Karpas-422 (cell line): ENCODE measurements at regions not wholly inside any gene's neighbourhood (a gene's known extent, or its start where the extent isn't known, plus 50 kb on each side); places are given as distances from the start of the nearest gene placed in this dataset.

Experiments
- DNase-seq: peaks from one replicate; pipeline ENCODE4 v3.0.0-alpha.2; 2015
- H2AFZ ChIP-seq: fragments of 200-600 bp; sonication (generic); 2 replicates; pipeline ENCODE4 v1.6.1; 2014; ENCODE audit warnings: antibody characterized with exemption, low read length, mixed read lengths
- H3K27ac ChIP-seq: fragments of 200-600 bp; sonication (generic); 2 replicates; pipeline ENCODE4 v1.5.1; 2014; ENCODE audit warnings: mild to moderate bottlenecking, low read length, moderate library complexity
- H3K27me3 ChIP-seq: fragments of 200-600 bp; sonication (generic); 2 replicates; pipeline ENCODE4 v1.6.1; 2014; ENCODE audit warnings: low read length, mixed read lengths
- H3K36me3 ChIP-seq: fragments of 200-600 bp; sonication (generic); 2 replicates; pipeline ENCODE4 v1.6.1; 2014; ENCODE audit warnings: low read length, mixed read lengths; ENCODE audit not compliant: insufficient read depth
- H3K4me1 ChIP-seq: fragments of 200-600 bp; sonication (generic); 2 replicates; pipeline ENCODE4 v1.6.1; 2014; ENCODE audit warnings: mild to moderate bottlenecking, low read length, mixed read lengths
- H3K4me2 ChIP-seq: fragments of 200-600 bp; sonication (generic); 2 replicates; pipeline ENCODE4 v1.6.1; 2014; ENCODE audit warnings: low read length, low read depth, mild to moderate bottlenecking; ENCODE audit not compliant: poor library complexity, severe bottlenecking
- H3K4me3 ChIP-seq: fragments of 200-600 bp; sonication (generic); 2 replicates; pipeline ENCODE4 v1.5.1; 2014; ENCODE audit warnings: mild to moderate bottlenecking, antibody characterized with exemption, low read length, mixed read lengths
- H3K79me2 ChIP-seq: fragments of 200-600 bp; sonication (generic); 2 replicates; pipeline ENCODE4 v1.6.1; 2014; ENCODE audit warnings: mild to moderate bottlenecking, low read length, mixed read lengths
- H3K9ac ChIP-seq: fragments of 200-600 bp; sonication (generic); 2 replicates; pipeline ENCODE4 v1.6.0; 2014; ENCODE audit warnings: low read length
- H3K9me2 ChIP-seq: fragments of 200-600 bp; sonication (generic), shearing (Covaris generic); replicated peaks from 2 replicates; pipeline ENCODE4 v1.6.0; 2014; ENCODE audit warnings: mild to moderate bottlenecking, low read length, moderate library complexity; ENCODE audit not compliant: insufficient read depth
- H3K9me3 ChIP-seq: fragments of 300-700, 200-600 bp; sonication (generic); 2 replicates; pipeline ENCODE4 v1.6.1; 2014; ENCODE audit warnings: low read length, mixed read lengths
- H4K20me1 ChIP-seq: fragments of 200-600 bp; sonication (generic); 2 replicates; pipeline ENCODE4 v1.6.1; 2014; ENCODE audit warnings: mild to moderate bottlenecking, antibody characterized with exemption, low read length, low read depth; ENCODE audit not compliant: insufficient read depth

DNA sequence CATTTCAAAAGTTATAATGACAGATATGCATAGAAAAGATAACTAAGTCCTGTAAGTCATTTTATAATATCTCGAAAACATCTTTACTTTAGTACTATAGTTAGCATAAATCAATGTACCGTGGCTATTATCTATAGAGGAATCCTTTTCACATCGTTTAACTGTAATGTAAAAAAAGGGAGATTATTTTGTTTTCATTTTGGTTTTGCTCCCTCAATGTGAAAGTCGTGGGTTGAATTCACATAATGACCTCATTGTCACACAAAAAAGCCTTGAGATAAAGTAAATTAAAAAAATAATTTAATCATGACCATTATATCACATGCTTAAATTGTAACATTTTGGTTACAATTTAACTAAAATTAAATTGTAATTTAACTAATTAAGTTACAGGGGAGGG, 560.5 kb upstream of the POT1 start:
- Histone ChIP-seq H4K20me1 (no peaks in the 10 kb centered on the region), H3K36me3 (no peaks in the 10 kb centered on the region), H3K79me2 (no peaks in the 10 kb centered on the region), H3K27me3 (no peaks in the 10 kb centered on the region), H3K9ac (no peak overlapping the region), H3K4me1 (no peaks in the 10 kb centered on the region), H3K9me3 (0 out of 2 replicates have a peak, but pooled peaks cover 5% of the 10 kb centered on the region), H3K4me3 (no peak overlapping the region), H2AFZ (no peak overlapping the region), H3K9me2 (no peaks in the 10 kb centered on the region), H3K4me2 (no peak overlapping the region), H3K27ac (no peak overlapping the region)
- no peak for DNase-seq

DNA sequence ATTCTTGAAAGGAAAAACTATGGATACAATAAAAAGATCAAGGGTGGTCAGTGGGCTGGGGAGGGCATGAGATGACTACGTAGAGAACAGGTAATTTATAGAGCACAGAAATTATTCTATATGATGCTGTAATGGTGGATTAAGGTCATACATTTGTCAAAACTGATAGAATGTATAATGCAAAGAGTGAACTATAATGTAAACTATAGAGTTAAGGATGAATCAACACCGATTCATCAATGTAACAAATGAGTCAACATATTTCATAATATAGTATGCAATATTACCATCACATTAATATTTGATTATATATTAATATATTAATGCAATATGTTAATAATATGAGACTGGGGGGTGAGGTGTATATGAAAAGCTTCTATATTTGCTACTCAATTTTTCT, 555.6 kb upstream of the POT1 start:
- H2AFZ ChIP-seq = no peak overlapping the region
- no peaks in the 10 kb centered on the region for H4K20me1 ChIP-seq
- no peaks in the 10 kb centered on the region for H3K27me3 ChIP-seq
- no peak overlapping the region for H3K27ac ChIP-seq
- no peaks in the 10 kb centered on the region for H3K79me2 ChIP-seq
- H3K9me2 ChIP-seq = no peaks in the 10 kb centered on the region
- no peak overlapping the region for H3K9ac ChIP-seq
- no peak overlapping the region for H3K4me3 ChIP-seq
- no peak for DNase-seq
- no peak overlapping the region for H3K4me2 ChIP-seq
- no peaks in the 10 kb centered on the region for H3K4me1 ChIP-seq
- no peaks in the 10 kb centered on the region for H3K36me3 ChIP-seq
- H3K9me3 ChIP-seq = peaks cover 12% of the 10 kb centered on the region; the same call in 1 of the 2 replicates

DNA sequence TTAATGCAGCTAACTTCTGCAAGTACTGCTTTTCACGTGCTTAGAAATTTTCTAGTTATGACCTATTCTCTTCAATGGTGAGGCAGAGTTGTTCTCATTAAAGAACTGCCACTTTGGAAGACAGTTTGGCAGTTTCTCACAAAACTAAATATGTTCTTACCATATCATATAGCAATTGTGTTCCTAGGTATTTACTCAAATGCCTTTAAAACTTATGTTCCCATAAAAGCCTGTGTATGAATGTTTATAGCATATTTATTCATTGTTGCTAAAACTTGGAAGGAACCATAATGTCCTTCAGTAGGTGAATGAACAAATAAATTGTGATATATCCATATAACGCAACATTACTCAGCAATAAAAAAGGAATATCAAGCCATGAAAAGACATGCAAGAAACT, 555.1 kb upstream of the POT1 start:
- Histone ChIP-seq H3K4me3 (no peak overlapping the region), H3K27ac (no peak overlapping the region), H3K79me2 (no peaks in the 10 kb centered on the region), H3K4me2 (no peak overlapping the region), H3K9me3 (peaks cover 12% of the 10 kb centered on the region; the same call in 1 of the 2 replicates), H4K20me1 (no peaks in the 10 kb centered on the region), H3K9me2 (no peaks in the 10 kb centered on the region), H3K9ac (no peak overlapping the region), H3K4me1 (no peaks in the 10 kb centered on the region), H3K27me3 (no peaks in the 10 kb centered on the region), H2AFZ (no peak overlapping the region), H3K36me3 (no peaks in the 10 kb centered on the region)
- no peak for DNase-seq

DNA sequence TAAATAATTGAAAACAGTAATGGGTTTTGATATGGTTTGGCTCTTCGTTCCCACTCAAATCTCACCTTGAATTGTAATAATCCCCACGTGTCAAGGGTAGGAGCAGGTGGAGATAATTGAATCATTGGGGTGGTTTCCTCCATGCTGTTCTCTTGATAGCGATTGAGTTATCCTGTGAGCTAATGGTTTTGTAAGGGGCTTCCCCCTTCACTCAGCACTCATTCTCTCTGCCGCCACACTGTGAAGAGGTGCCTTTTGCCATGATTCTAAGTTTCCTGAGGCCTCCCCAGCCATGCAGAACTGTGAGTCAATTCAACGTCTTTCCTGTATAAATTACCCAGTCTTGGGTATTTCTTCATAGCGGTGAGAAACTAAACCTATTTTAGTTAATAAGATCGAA, 551.7 kb upstream of the POT1 start:
- no peak overlapping the region for H2AFZ ChIP-seq
- no peak for DNase-seq
- no peaks in the 10 kb centered on the region for H3K27me3 ChIP-seq
- H3K4me1 ChIP-seq = no peaks in the 10 kb centered on the region
- H3K9me3 ChIP-seq = peaks cover 7% of the 10 kb centered on the region
- no peak overlapping the region for H3K4me3 ChIP-seq
- H4K20me1 ChIP-seq = no peaks in the 10 kb centered on the region
- no peaks in the 10 kb centered on the region for H3K79me2 ChIP-seq
- H3K27ac ChIP-seq = no peak overlapping the region
- no peak overlapping the region for H3K9ac ChIP-seq
- no peaks in the 10 kb centered on the region for H3K9me2 ChIP-seq
- no peak overlapping the region for H3K4me2 ChIP-seq
- H3K36me3 ChIP-seq = no peaks in the 10 kb centered on the region

DNA sequence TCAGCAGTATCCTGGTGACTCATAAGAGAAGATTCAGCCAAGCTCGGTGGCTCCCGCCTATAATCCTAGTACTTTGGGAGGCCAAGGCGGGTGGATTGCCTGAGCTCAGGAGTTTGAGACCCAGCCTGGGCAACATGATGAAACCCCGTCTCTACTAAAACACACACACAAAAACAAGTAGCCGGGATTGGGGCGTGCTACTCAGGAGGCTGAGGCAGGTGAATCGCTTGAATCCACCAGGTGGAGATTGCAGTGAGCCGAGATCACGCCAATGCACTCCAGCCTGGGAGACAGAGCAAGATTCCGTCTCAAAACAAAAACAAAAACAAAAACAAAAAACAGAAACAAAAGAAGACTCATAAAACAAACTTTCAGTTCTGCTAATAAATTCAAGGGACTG, 551.1 kb upstream of the POT1 start:
- Histone ChIP-seq H3K27me3 (no peaks in the 10 kb centered on the region), H3K79me2 (no peaks in the 10 kb centered on the region), H2AFZ (no peak overlapping the region), H3K9me2 (no peaks in the 10 kb centered on the region), H3K9ac (no peak overlapping the region), H3K9me3 (peaks cover 10% of the 10 kb centered on the region), H4K20me1 (no peaks in the 10 kb centered on the region), H3K36me3 (no peaks in the 10 kb centered on the region), H3K4me3 (no peak overlapping the region), H3K4me1 (no peaks in the 10 kb centered on the region), H3K4me2 (no peak overlapping the region), H3K27ac (no peak overlapping the region)
- DNase-seq = no peak

DNA sequence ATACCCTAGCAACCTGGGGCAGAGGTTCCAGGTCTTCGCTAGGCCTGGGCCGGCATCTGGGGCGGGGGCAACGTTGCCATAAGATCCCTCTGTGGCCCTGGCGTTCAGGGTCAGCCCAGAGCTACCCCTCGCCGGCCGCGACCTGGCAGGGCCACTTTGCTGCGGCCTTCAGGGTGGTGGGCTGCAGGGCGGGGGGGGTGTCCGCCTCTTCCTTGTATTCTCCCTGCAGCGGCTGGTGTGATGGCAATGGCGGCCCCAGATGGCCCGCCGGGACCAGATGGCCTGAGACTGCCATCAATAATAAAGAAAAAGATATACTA, 539.2 kb upstream of the POT1 start:
- Histone ChIP-seq H3K9ac (no peak overlapping the region), H3K4me1 (no peaks in the 10 kb centered on the region), H3K9me3 (peaks cover 10% of the 10 kb centered on the region; the same call in 1 of the 2 replicates), H3K79me2 (no peaks in the 10 kb centered on the region), H3K4me2 (no peak overlapping the region), H4K20me1 (no peaks in the 10 kb centered on the region), H3K4me3 (no peak overlapping the region), H3K36me3 (no peaks in the 10 kb centered on the region), H3K27me3 (no peaks in the 10 kb centered on the region), H2AFZ (no peak overlapping the region), H3K9me2 (no peaks in the 10 kb centered on the region), H3K27ac (no peak overlapping the region)
- no peak for DNase-seq

DNA sequence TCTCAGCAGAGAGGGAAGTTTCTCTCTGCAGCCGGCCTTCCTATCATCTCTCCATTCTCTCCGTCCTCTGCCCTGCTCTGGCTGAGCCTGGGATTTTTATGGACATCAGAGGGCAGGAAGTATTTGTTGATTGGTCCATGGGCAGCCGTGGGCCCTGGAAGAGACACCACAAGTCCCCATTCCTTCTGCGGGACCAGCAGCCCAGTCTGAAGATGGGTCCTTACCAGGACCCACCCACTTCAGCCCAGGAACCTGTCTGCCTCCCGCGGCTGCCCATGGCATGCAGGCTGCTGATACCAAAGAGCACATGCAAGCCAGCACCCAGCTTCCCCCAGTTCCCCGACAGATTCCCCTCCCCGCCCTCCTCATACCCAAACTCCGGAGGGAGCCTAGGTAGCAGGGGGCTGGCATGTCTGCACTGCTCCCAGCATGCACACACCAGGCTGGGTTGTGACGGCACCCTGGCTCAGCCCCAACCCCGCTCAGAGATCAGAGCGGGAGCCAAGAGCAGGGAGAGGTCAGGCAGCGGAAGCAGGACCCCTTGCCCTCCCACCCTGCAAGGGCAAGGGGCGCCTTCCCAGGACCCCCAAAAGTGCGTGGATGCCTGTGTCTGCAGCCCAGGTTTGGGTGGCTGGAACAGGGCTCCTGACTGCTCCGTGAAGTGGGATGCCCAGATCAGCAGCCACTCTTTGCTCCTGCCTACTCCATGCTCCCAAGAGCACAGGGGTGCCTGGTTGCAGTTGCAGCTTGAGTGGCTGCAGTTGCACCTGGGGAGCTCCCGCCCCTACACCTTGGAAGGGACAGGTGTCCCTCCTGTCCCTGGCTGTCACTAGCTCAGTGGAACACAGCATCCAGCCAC, 538.6 kb upstream of the POT1 start:
- peak; percentile 16 for DNase-seq
- Histone ChIP-seq H3K27ac (no peak overlapping the region), H3K4me2 (no peak overlapping the region), H3K9me2 (no peaks in the 10 kb centered on the region), H3K27me3 (no peaks in the 10 kb centered on the region), H2AFZ (no peak overlapping the region), H4K20me1 (no peaks in the 10 kb centered on the region), H3K4me3 (no peak overlapping the region), H3K9ac (no peak overlapping the region), H3K9me3 (peaks cover 8% of the 10 kb centered on the region; the same call in 1 of the 2 replicates), H3K36me3 (no peaks in the 10 kb centered on the region), H3K79me2 (no peaks in the 10 kb centered on the region), H3K4me1 (no peaks in the 10 kb centered on the region)

DNA sequence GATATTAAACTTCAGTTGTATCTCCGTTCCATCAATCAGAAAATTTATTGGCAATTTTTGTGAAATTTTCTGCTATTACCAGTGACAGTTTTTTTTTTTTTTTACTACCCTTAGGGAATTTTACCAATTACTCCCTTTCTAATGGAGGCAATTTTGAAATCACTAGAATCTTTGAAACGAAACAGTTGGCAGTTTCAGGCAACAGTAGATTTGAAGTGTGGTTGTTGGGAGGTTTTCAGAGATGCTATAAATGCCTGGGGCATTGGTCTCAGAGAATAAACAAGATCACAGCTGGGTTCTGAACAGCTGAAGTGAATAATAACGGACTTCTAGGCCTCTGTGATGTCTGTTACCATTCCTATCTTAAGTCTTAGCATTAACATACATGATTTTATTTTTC, 535.9 kb upstream of the POT1 start:
- no peaks in the 10 kb centered on the region for H3K36me3 ChIP-seq
- H3K79me2 ChIP-seq = no peaks in the 10 kb centered on the region
- H3K9me3 ChIP-seq = peaks cover 15% of the 10 kb centered on the region; the same call in 1 of the 2 replicates
- no peaks in the 10 kb centered on the region for H4K20me1 ChIP-seq
- no peaks in the 10 kb centered on the region for H3K27me3 ChIP-seq
- no peaks in the 10 kb centered on the region for H3K9me2 ChIP-seq
- H3K4me2 ChIP-seq = no peak overlapping the region
- no peaks in the 10 kb centered on the region for H3K4me1 ChIP-seq
- no peak overlapping the region for H3K9ac ChIP-seq
- no peak overlapping the region for H3K4me3 ChIP-seq
- H3K27ac ChIP-seq = no peak overlapping the region
- H2AFZ ChIP-seq = no peak overlapping the region
- no peak for DNase-seq
